H9 (cell line): ENCODE measurements at regions not wholly inside any gene's neighbourhood (a gene's known extent, or its start where the extent isn't known, plus 50 kb on each side); places are given as distances from the start of the nearest gene placed in this dataset.
"Not testable (repeated sequence)": the region's sequence is repeated elsewhere in the genome, so short reads cannot be mapped to it uniquely, and the experiment has no call there.

Experiments
- DNase-seq: peaks from one replicate; pipeline ENCODE4 v3.0.0-alpha.2; 2017
- H2AFZ ChIP-seq: one replicate; pipeline ENCODE4 v1.6.1; 2013; ENCODE audit warnings: mild to moderate bottlenecking, low read length, control low read depth, moderate library complexity
- H2AK5ac ChIP-seq: 2 replicates; pipeline ENCODE4 v1.6.1; 2013; ENCODE audit warnings: low read length, control low read depth, mixed read lengths; ENCODE audit not compliant: insufficient read length
- H2BK120ac ChIP-seq: one replicate; pipeline ENCODE4 v1.6.1; 2013; ENCODE audit warnings: low read depth, mild to moderate bottlenecking, low read length, control low read depth, inconsistent platforms; ENCODE audit not compliant: poor library complexity, severe bottlenecking
- H2BK12ac ChIP-seq: 2 replicates; pipeline ENCODE4 v1.6.1; 2013; ENCODE audit warnings: low read length, control low read depth, mixed read lengths, low read depth; ENCODE audit not compliant: insufficient read length
- H2BK15ac ChIP-seq: 2 replicates; pipeline ENCODE4 v1.6.1; 2013; ENCODE audit warnings: low read depth, low read length, control low read depth
- H2BK20ac ChIP-seq: one replicate; pipeline ENCODE4 v1.6.1; 2013; ENCODE audit warnings: low read depth, mild to moderate bottlenecking, low read length, control low read depth, inconsistent platforms; ENCODE audit not compliant: poor library complexity, severe bottlenecking
- H2BK5ac ChIP-seq: 2 replicates; pipeline ENCODE4 v1.6.1; 2013; ENCODE audit warnings: low read length, control low read depth, mixed read lengths; ENCODE audit not compliant: insufficient read length
- H3K14ac ChIP-seq: 2 replicates; pipeline ENCODE4 v1.6.1; 2013; ENCODE audit warnings: low read length, control low read depth; ENCODE audit not compliant: insufficient read depth
- H3K18ac ChIP-seq: 2 replicates; pipeline ENCODE4 v1.6.1; 2013; ENCODE audit warnings: low read depth, mild to moderate bottlenecking, mixed read lengths, low read length, control low read depth; ENCODE audit not compliant: insufficient read length
- H3K23ac ChIP-seq: 2 replicates; pipeline ENCODE4 v1.6.1; 2013; ENCODE audit warnings: low read length, control low read depth, mixed read lengths, low read depth; ENCODE audit not compliant: insufficient read length
- H3K23me2 ChIP-seq: 2 replicates; pipeline ENCODE4 v1.6.1; 2013; ENCODE audit warnings: low read depth, mild to moderate bottlenecking, mixed read lengths, low read length, control low read depth; ENCODE audit not compliant: insufficient read length, poor library complexity, severe bottlenecking
- H3K27ac ChIP-seq: 2 replicates; pipeline ENCODE4 v1.5.1; 2013; ENCODE audit warnings: low read length, control low read depth, mixed read lengths, low read depth; ENCODE audit not compliant: insufficient read length
- H3K27me3 ChIP-seq: 2 replicates; pipeline ENCODE4 v1.6.1; 2013; ENCODE audit warnings: low read length, control low read depth, inconsistent platforms; ENCODE audit not compliant: insufficient read depth
- H3K4ac ChIP-seq: 2 replicates; pipeline ENCODE4 v1.6.1; 2013; ENCODE audit warnings: low read depth, mild to moderate bottlenecking, control low read depth, inconsistent platforms, low read length, moderate library complexity
- H3K4me1 ChIP-seq: 2 replicates; pipeline ENCODE4 v1.6.1; 2013; ENCODE audit warnings: low read length, control low read depth, inconsistent platforms; ENCODE audit not compliant: insufficient read depth
- H3K4me2 ChIP-seq: 2 replicates; pipeline ENCODE4 v1.6.1; 2013; ENCODE audit warnings: low read length, control low read depth, mixed read lengths; ENCODE audit not compliant: insufficient read length, insufficient read depth
- H3K56ac ChIP-seq: 2 replicates; pipeline ENCODE4 v1.6.1; 2013; ENCODE audit warnings: low read depth, mild to moderate bottlenecking, mixed read lengths, low read length, control low read depth; ENCODE audit not compliant: insufficient read length
- H3K79me1 ChIP-seq: 2 replicates; pipeline ENCODE4 v1.6.1; 2013; ENCODE audit warnings: low read depth, mild to moderate bottlenecking, moderate library complexity, low read length, control low read depth, inconsistent platforms; ENCODE audit not compliant: insufficient read depth, poor library complexity, severe bottlenecking
- H3K79me2 ChIP-seq: 2 replicates; pipeline ENCODE4 v1.6.1; 2013; ENCODE audit warnings: low read length, control low read depth, inconsistent platforms; ENCODE audit not compliant: insufficient read depth
- H3K9ac ChIP-seq: 2 replicates; pipeline ENCODE4 v1.6.1; 2013; ENCODE audit warnings: low read length, control low read depth, mixed read lengths; ENCODE audit not compliant: insufficient read length; ENCODE audit errors: extremely low read depth
- H3K9me3 ChIP-seq: one replicate; pipeline ENCODE4 v1.6.1; 2013; ENCODE audit warnings: low read depth, low read length, inconsistent platforms; ENCODE audit not compliant: control insufficient read depth
- H3T11ph ChIP-seq: one replicate; pipeline ENCODE4 v1.6.1; 2013; ENCODE audit warnings: mild to moderate bottlenecking, low read length, control low read depth, inconsistent platforms
- H4K20me1 ChIP-seq: one replicate; pipeline ENCODE4 v1.6.1; 2013; ENCODE audit not compliant: control insufficient read depth, insufficient read length, insufficient read depth
- H4K5ac ChIP-seq: 2 replicates; pipeline ENCODE4 v1.6.1; 2013; ENCODE audit warnings: low read depth, mild to moderate bottlenecking, mixed read lengths, low read length, control low read depth; ENCODE audit not compliant: insufficient read length
- H4K8ac ChIP-seq: replicated peaks from 2 replicates; pipeline ENCODE4 v1.6.1; 2013; ENCODE audit warnings: low read length, control low read depth, mixed read lengths, low read depth; ENCODE audit not compliant: insufficient read length
- H4K91ac ChIP-seq: 2 replicates; pipeline ENCODE4 v1.6.1; 2013; ENCODE audit warnings: low read depth, mild to moderate bottlenecking, moderate library complexity, mixed read lengths, low read length, control low read depth; ENCODE audit not compliant: insufficient read length
- H3K27ac Mint-ChIP-seq, 3 experiments: 2 replicates in 2 of 3; 3 replicates in 1 of 3; pipeline ENCODE4 v1.8.0; 2020 to 2021; ENCODE audit warnings: mixed read lengths in 3 of 3, mild to moderate bottlenecking in 1 of 3, moderate library complexity in 1 of 3
- H3K27me3 Mint-ChIP-seq: 2 replicates; pipeline ENCODE4 v1.8.0; 2021; ENCODE audit warnings: low read depth, mild to moderate bottlenecking, moderate library complexity, mixed read lengths
- H3K36me3 Mint-ChIP-seq, 3 experiments: 2 replicates in 2 of 3; 3 replicates in 1 of 3; pipeline ENCODE4 v1.8.0; 2020 to 2021; ENCODE audit warnings: low read depth in 3 of 3, mixed read lengths in 3 of 3; ENCODE audit not compliant: insufficient read depth in 1 of 3
- H3K4me1 Mint-ChIP-seq, 2 experiments: 2 replicates each; pipeline ENCODE4 v1.8.0; 2020; ENCODE audit warnings: mixed read lengths in 2 of 2
- H3K4me3 Mint-ChIP-seq, 2 experiments: 2 replicates in 1 of 2; 3 replicates in 1 of 2; pipeline ENCODE4 v1.8.0; 2020 to 2021; ENCODE audit warnings: mild to moderate bottlenecking in 2 of 2, mixed read lengths in 2 of 2, moderate library complexity in 1 of 2
- H3K9me3 Mint-ChIP-seq, 2 experiments: 2 replicates in 1 of 2; 3 replicates in 1 of 2; pipeline ENCODE4 v1.8.0; 2020; ENCODE audit warnings: mild to moderate bottlenecking in 2 of 2, mixed read lengths in 2 of 2, moderate library complexity in 1 of 2
- WGBS: extraction: QIAGEN DNeasy Blood & Tissue Kit; methylation state at CpG from one replicate; pipeline ENCODE4 v1.1.7; 2013; ENCODE audit warnings: missing lambda C conversion rate, low lambda C conversion rate, mixed read lengths; ENCODE audit not compliant: insufficient read length; ENCODE audit errors: extremely low coverage; 5-methylcytosine and 5-hydroxymethylcytosine counted together

DNA sequence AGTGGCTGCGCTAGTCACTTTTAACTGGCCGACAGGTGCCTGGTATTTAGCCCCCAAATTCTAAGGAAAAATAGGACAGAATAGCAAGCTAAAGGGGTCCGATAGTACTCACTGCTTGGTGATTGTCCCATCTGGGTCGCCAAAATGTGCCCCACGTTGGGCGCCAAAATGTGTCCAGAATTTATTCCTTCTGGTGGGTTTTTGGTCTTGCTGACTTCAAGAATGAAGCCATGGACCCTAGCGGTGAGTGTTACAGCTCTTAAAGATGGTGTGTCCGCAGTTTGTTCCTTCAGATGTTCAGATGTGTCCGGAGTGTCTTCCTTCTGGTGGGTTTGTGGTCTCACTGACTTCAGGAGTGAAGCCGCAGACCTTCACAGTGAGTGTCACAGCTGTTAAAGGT is 144.8 kb upstream of the XIRP2 start:
- H4K5ac ChIP-seq, H3K56ac ChIP-seq, H3K4me3 Mint-ChIP-seq, H2BK5ac ChIP-seq, H4K8ac ChIP-seq, H3K23me2 ChIP-seq, H2BK120ac ChIP-seq, H2BK20ac ChIP-seq, H3K4ac ChIP-seq, H3K9ac ChIP-seq, H3T11ph ChIP-seq, H3K4me2 ChIP-seq, H3K79me2 ChIP-seq, H3K79me1 ChIP-seq, H3K27ac Mint-ChIP-seq, H3K14ac ChIP-seq, H3K27ac ChIP-seq, H2BK15ac ChIP-seq, H2AK5ac ChIP-seq, H2AFZ ChIP-seq, H3K27me3 Mint-ChIP-seq, H3K27me3 ChIP-seq, H3K18ac ChIP-seq, H4K20me1 ChIP-seq, H2BK12ac ChIP-seq, H4K91ac ChIP-seq, H3K4me1 Mint-ChIP-seq, H3K23ac ChIP-seq, H3K4me1 ChIP-seq, DNase-seq: not testable (repeated sequence)
- peaks cover 39 to 48% (median 42%) of the 10 kb centered on the region in 3 experiments for H3K36me3 Mint-ChIP-seq
- H3K9me3 ChIP-seq = peaks cover 31% of the 10 kb centered on the region
- no CpG with 5 or more reads among the region's 10 CpGs for WGBS
- peaks cover 59 to 65% of the 10 kb centered on the region in 2 experiments for H3K9me3 Mint-ChIP-seq
